ENCODE measurements at regions not wholly inside any gene's neighbourhood (a gene's known extent, or its start where the extent isn't known, plus 50 kb on each side); places are given as distances from the start of the nearest gene placed in this dataset.
"Not testable (repeated sequence)": the region's sequence is repeated elsewhere in the genome, so short reads cannot be mapped to it uniquely, and the experiment has no call there.

DNA sequence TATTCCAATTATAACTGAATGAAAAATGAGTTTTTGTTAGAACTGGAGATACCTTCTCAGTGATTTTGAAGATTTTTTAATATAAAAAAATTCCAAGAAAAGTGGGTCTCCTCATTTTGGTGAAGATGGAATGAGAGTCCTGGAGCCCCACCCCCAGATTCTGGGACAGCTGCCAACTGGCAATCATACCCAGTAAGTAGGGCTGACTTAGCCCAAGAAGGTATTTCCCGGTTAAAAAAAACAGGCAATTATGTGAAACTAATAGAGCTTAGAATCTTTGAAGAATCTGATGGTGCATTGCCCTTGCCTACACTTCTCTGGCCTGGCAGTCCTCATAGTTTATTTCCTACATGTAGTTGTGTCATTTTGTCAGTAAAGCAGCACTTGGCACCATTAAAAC, 52.8 kb upstream of the VWDE start:
- no peak for DNase-seq

- no peak for DNase-seq
Measured at GRCh38 chr7:12458520-12459131, 55.0 kb upstream of the VWDE start.

DNA sequence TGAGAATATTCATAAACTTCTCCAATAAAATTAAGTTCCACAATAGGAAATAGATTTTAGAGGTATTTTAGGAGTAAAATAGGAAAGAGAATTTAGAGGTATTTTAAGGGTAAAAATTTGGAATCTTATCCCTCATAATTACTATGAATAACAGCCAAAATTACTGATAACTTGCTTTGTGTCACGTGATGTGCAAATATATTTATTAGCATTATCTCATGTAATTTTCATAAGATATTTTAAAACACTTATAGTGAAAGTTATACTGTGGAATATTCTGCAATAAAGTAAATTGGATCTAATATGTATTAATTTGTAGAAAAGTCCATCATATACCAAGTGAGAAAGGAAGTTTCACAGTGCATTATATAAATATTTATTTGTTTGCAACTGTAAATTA, 64.2 kb upstream of the VWDE start:
- no peak for DNase-seq

DNA sequence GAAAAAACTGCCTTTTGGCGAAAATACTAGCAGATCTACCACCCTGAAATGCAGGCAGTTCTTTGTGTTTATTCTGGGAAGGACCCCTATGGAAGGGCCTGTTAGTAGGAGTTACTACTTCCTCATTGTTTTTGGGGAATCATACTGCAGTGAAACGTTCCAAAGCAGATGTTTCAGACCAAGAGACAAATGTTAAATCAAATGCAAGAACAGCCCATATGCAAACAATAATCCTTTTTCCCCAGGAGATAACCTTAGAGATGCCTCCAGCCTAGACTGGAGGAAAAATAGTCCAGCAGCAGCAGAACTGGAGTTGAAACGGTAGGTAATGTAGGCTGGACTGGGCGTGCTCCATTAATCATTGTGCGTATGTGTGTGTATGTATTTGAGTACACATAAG, 65.9 kb upstream of the VWDE start:
- no peak for DNase-seq

DNA sequence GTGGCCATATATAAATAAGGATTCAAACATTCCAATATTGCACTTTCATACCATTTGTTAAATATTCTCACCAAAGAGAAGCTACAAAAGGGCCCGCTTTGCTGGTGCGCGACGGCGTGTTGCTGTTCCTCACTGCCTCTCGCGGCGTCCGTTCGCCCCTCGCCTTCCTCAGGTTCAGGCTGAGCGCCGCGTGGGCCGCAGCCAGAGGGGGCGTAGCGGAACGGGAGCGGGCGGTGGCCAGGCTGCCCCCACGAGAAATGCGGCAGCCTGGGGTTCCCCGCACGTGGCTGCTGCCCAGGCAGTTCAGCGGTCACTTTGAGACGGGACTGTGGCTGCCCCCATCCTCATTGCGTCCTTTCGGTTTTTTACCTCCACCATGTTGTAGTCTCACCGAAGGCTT, 67.3 kb upstream of the VWDE start:
- DNase-seq: no peak

- no peak for DNase-seq
Measured at GRCh38 chr7:12474035-12474434, 70.4 kb upstream of the VWDE start.

DNA sequence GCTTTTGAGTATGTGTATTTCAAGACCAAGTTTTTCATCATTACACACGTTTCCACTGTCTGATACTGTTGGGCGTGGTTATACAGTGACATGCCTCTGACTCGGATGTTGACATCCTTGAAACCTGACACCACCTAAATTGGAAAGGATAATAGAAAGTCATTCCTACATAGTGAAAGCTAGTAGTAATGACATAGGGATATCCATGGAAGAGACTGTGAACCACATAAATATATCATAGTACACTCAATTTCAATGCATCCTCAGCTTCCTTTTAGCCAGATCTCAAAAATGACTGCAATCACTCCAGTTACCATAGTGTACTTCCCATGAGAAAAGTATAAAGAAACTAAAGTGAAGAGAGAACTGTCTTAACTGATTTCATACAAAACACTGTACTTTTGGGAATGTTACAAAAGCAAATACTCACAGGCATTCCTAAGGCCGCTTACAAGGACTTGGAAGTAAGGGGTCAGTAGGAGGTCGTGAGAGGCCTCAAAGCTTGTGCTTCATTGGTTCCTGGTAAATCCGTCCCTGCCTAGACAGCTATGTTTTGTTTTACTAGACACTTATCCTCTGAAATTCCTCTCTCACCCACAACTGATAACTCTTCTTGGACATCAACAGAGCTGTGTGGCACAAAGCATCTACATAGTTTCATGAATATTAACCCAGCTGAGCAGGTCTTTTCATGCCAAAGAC, 71.8 kb upstream of the VWDE start:
- DNase-seq: no peak

GRCh38 chr7:12477620-12478019, 74.0 kb upstream of the VWDE start:
- DNase-seq: no peak

- DNase-seq: no peak
Measured at GRCh38 chr7:12481722-12482121, 78.1 kb upstream of the VWDE start.

- no peak for DNase-seq
Measured at GRCh38 chr7:12485845-12486244, 82.2 kb upstream of the VWDE start.

GRCh38 chr7:12488341-12488740, 82.2 kb upstream of the SCIN start:
- no peak for DNase-seq

DNA sequence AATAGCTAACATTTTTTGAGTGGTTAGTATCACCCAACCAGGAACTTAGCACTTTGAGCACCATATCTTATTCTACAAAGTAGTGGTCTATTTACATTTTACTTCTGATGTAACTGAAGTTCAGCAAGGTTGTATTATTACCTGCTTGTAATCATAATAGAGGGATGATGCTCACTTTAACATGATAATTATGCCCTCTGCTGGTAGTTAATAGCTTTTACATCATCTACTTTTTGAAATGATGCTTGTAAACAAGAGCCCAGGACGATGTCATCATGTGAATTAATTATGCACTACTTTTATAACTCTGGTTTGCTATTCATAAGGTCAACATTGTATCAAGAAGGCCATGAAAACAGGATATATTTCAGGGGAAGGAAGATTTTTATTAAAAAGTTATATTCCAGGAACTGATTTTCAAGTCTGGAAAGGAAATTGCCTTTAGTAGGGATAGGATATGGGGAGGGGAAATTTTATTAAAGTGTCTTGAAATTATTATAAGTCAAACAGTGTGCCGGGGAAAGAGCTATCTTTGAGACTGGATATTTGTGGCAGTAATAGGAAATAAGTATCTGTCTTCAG, 80.3 kb upstream of the SCIN start:
- no peak for DNase-seq

GRCh38 chr7:12490940-12491339, 79.6 kb upstream of the SCIN start:
- DNase-seq: no peak

GRCh38 chr7:12491526-12491925, 79.0 kb upstream of the SCIN start:
- no peak for DNase-seq

DNA sequence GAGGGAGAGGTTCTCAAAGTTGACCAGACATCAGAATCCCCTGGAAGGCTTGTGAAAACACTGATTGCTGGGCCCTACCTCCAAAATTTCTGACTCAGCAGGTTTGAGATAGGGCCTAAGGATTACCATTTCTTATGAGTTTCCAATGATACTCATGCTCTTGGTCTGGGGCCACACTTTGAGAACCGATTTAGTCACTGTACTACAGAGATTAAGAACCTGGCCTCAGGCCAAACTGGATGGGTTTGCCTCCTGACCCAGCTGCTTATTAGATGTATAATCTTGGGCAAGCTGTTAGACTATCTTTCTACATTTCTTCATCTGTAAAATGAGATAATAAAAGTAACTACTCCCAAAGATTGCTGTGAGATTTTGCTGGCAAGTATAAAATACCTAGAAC, 77.1 kb upstream of the SCIN start:
- no peak for DNase-seq

DNA sequence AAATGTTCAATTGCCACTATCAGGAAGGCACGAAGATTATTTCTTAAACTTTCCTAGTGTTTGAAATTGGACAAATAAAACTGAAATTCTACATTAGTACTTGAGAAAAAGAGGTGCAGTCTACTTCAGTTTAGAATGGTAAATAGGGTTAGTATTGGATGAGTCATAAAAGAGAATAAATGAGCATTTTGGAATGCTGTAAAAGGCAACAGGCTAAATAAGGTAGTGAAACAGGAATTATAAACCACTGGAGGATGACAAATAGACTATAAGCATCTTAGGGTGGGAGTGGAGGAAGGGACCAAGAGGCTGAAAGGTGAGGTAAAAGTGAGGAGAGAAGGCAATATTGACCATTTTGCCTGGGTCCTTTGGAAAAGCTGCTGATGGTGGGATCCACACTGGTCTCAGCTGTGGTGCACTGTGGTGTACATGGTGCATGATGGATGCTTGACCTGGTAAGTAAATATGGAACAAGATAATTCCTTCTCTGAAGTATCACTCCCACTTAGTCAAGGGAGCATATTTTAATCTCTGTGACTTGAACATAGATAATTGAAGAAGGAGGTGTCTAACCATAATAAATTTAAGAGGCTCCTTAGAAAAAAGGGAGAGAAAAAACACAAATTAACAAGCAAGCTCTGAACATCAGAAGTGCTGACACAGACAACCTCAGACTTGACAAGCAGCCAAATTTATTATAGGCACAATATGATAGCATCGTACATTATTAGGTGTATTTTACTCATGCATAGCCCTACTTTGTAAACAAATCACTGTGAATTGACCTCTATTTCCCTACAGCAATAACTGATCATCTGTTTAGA, 76.4 kb upstream of the SCIN start:
- no peak for DNase-seq

GRCh38 chr7:12494687-12495024, 75.9 kb upstream of the SCIN start:
- DNase-seq: no peak

GRCh38 chr7:12496901-12497674, 73.4 kb upstream of the SCIN start:
- DNase-seq: not testable (repeated sequence)

GRCh38 chr7:12504149-12504548, 66.4 kb upstream of the SCIN start:
- DNase-seq: no peak

- DNase-seq: no peak
Measured at GRCh38 chr7:12508005-12508404, 62.5 kb upstream of the SCIN start.

- no peak for DNase-seq
Measured at GRCh38 chr7:12508554-12508953, 62.0 kb upstream of the SCIN start.

DNA sequence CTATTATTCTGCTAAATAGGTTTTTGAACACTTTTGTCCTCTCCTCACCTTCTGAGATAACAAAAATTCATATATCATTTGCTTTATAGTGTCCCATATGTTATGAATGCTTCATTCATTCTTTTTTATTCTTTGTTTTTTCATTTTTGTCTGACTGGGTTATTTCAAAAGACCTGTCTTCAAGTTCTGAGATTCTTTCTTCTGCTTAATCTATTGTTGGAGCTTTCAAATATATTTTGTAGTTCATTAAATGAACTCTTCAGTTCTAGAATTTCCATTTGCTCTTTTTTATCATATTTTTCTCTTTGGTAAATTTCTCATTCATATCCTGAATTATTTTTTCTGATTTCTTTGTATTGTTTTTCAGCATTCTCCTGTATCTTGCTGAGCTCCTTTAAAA, 53.1 kb upstream of the SCIN start:
- DNase-seq: no peak

Measured in activated CD4-positive, alpha-beta T cell treated with anti-CD3 and anti-CD28 coated beads for 48 hours (primary cell).